NT2/D1 (cell line): ENCODE measurements at regions not wholly inside any gene's neighbourhood (a gene's known extent, or its start where the extent isn't known, plus 50 kb on each side); places are given as distances from the start of the nearest gene placed in this dataset.
"Not testable (repeated sequence)": the region's sequence is repeated elsewhere in the genome, so short reads cannot be mapped to it uniquely, and the experiment has no call there.

Source experiments
- DNase-seq: peaks from one replicate; pipeline ENCODE4 v3.0.0-alpha.2; 2011; ENCODE audit warnings: low read depth, low spot score
- H3K27me3 ChIP-seq: 2 replicates; pipeline ENCODE4 v1.6.0; 2011; ENCODE audit warnings: mild to moderate bottlenecking; ENCODE audit not compliant: insufficient read length, insufficient read depth
- H3K36me3 ChIP-seq: 2 replicates; pipeline ENCODE4 v1.6.1; 2011; ENCODE audit warnings: mild to moderate bottlenecking, low read length, mixed read lengths; ENCODE audit not compliant: insufficient read depth, insufficient read length
- H3K4me1 ChIP-seq: 2 replicates; pipeline ENCODE4 v1.5.1; 2011; ENCODE audit not compliant: insufficient read depth, insufficient read length
- H3K4me3 ChIP-seq: 2 replicates; pipeline ENCODE4 v1.5.1; 2011; ENCODE audit warnings: low read depth; ENCODE audit not compliant: insufficient read length
- H3K9ac ChIP-seq: 2 replicates; pipeline ENCODE4 v1.6.0; 2011; ENCODE audit warnings: low read depth; ENCODE audit not compliant: insufficient read length
- H3K9me3 ChIP-seq: 2 replicates; pipeline ENCODE4 v1.5.1; 2011; ENCODE audit warnings: mild to moderate bottlenecking, low read length; ENCODE audit not compliant: insufficient read depth
- SUZ12 ChIP-seq: IDR thresholded peaks from 2 replicates; pipeline ENCODE4 v1.6.1; 2011; ENCODE audit not compliant: insufficient read length, insufficient read depth; ENCODE audit errors: extremely low read depth
- YY1 ChIP-seq: IDR thresholded peaks from 2 replicates; pipeline ENCODE4 v1.6.1; 2011; ENCODE audit not compliant: insufficient read length, insufficient read depth
- ZNF274 ChIP-seq: IDR thresholded peaks from 2 replicates; pipeline ENCODE4 v1.6.1; 2011; ENCODE audit warnings: mild to moderate bottlenecking, low read depth, low read length

GRCh38 chr12:42030588-42030987, 114.1 kb downstream of the GXYLT1 start:
- Histone ChIP-seq H3K4me1 (no peaks in the 10 kb centered on the region), H3K9ac (no peak overlapping the region), H3K9me3 (no peaks in the 10 kb centered on the region), H3K4me3 (no peak overlapping the region), H3K36me3 (no peaks in the 10 kb centered on the region), H3K27me3 (no peaks in the 10 kb centered on the region)
- DNase-seq: no peak
- TF ChIP-seq ZNF274 (no peak), YY1 (no peak), SUZ12 (no peak)

GRCh38 chr12:42027546-42027945, 117.1 kb downstream of the GXYLT1 start:
- Histone ChIP-seq H3K9ac (no peak overlapping the region), H3K9me3 (no peaks in the 10 kb centered on the region), H3K4me1 (no peaks in the 10 kb centered on the region), H3K27me3 (peaks cover 7% of the 10 kb centered on the region), H3K36me3 (no peaks in the 10 kb centered on the region), H3K4me3 (no peak overlapping the region)
- no peak for TF ChIP-seq YY1
- TF ChIP-seq SUZ12: no peak
- no peak for TF ChIP-seq ZNF274
- no peak for DNase-seq

GRCh38 chr12:42024495-42024830, 120.2 kb downstream of the GXYLT1 start:
- H3K9me3 ChIP-seq: no peaks in the 10 kb centered on the region
- DNase-seq: no peak
- H3K9ac ChIP-seq: no peak overlapping the region
- peaks cover 7% of the 10 kb centered on the region for H3K27me3 ChIP-seq
- H3K4me3 ChIP-seq: no peak overlapping the region
- no peaks in the 10 kb centered on the region for H3K36me3 ChIP-seq
- H3K4me1 ChIP-seq: no peaks in the 10 kb centered on the region
- no peak for TF ChIP-seq SUZ12
- no peak for TF ChIP-seq YY1
- TF ChIP-seq ZNF274: no peak

- H3K4me3 ChIP-seq: no peak overlapping the region
- no peaks in the 10 kb centered on the region for H3K36me3 ChIP-seq
- H3K27me3 ChIP-seq: peaks cover 7% of the 10 kb centered on the region
- no peaks in the 10 kb centered on the region for H3K9me3 ChIP-seq
- no peak for TF ChIP-seq YY1
- TF ChIP-seq ZNF274: no peak
- TF ChIP-seq SUZ12: no peak
- H3K4me1 ChIP-seq: no peaks in the 10 kb centered on the region
- H3K9ac ChIP-seq: no peak overlapping the region
- peak; percentile 70 for DNase-seq
These were observed 120.8 kb downstream of the GXYLT1 start for GRCh38 chr12:42023733-42024494.

- H3K4me1 ChIP-seq, H3K9me3 ChIP-seq, H3K27me3 ChIP-seq, H3K9ac ChIP-seq, DNase-seq, H3K36me3 ChIP-seq, H3K4me3 ChIP-seq: not testable (repeated sequence)
These were observed 122.7 kb downstream of the GXYLT1 start for GRCh38 chr12:42021937-42022336.

- H3K4me1 ChIP-seq: no peaks in the 10 kb centered on the region
- H3K36me3 ChIP-seq: no peaks in the 10 kb centered on the region
- no peak for DNase-seq
- peaks cover 7% of the 10 kb centered on the region for H3K27me3 ChIP-seq
- H3K9ac ChIP-seq: no peak overlapping the region
- H3K4me3 ChIP-seq: no peak overlapping the region
- TF ChIP-seq SUZ12 (no peak), YY1 (no peak), ZNF274 (no peak)
- H3K9me3 ChIP-seq: no peaks in the 10 kb centered on the region
These were observed 123.2 kb downstream of the GXYLT1 start for GRCh38 chr12:42021469-42021868.

- no peaks in the 10 kb centered on the region for H3K9me3 ChIP-seq
- H3K4me1 ChIP-seq: no peaks in the 10 kb centered on the region
- H3K27me3 ChIP-seq: peaks cover 7% of the 10 kb centered on the region
- H3K36me3 ChIP-seq: no peaks in the 10 kb centered on the region
- H3K4me3 ChIP-seq: no peak overlapping the region
- no peak for DNase-seq
- no peak overlapping the region for H3K9ac ChIP-seq
- no peak for TF ChIP-seq SUZ12
- no peak for TF ChIP-seq ZNF274
- no peak for TF ChIP-seq YY1
These were observed 124.4 kb downstream of the GXYLT1 start for GRCh38 chr12:42020226-42020625.
